ENCODE measurements at regions not wholly inside any gene's neighbourhood (a gene's known extent, or its start where the extent isn't known, plus 50 kb on each side); places are given as distances from the start of the nearest gene placed in this dataset.

DNA sequence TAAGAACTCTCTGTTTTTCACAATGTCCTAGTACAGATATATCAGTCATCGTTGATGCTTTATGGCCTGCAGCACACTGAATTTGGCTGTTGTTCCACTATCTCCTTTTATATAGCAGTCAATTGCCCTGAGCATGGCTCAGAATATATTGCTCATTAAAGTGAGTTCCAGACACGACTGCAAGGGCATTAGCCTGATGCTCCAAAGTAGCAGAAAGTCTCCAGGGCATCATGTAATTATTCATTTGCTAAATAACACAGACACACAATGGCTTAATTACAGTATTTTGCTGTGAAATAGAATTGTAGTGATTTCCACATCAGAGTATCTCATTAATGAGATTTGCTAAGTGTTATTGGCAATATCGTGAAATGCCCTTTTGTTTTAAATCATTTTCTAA is 1167.5 kb downstream of the AACS start:
- TF ChIP-seq RAD21 (conservative IDR thresholded peaks at IDR 0.05) = no peak
- TF ChIP-seq, protein P1, sequence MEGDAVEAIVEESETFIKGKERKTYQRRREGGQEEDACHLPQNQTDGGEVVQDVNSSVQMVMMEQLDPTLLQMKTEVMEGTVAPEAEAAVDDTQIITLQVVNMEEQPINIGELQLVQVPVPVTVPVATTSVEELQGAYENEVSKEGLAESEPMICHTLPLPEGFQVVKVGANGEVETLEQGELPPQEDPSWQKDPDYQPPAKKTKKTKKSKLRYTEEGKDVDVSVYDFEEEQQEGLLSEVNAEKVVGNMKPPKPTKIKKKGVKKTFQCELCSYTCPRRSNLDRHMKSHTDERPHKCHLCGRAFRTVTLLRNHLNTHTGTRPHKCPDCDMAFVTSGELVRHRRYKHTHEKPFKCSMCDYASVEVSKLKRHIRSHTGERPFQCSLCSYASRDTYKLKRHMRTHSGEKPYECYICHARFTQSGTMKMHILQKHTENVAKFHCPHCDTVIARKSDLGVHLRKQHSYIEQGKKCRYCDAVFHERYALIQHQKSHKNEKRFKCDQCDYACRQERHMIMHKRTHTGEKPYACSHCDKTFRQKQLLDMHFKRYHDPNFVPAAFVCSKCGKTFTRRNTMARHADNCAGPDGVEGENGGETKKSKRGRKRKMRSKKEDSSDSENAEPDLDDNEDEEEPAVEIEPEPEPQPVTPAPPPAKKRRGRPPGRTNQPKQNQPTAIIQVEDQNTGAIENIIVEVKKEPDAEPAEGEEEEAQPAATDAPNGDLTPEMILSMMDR (IDR thresholded peaks at IDR 0.05; ENCODE audit: poor library complexity, severe bottlenecking) = no peak
- no peak for TF ChIP-seq MXI1 (conservative IDR thresholded peaks at IDR 0.05; ENCODE audit: poor library complexity, severe bottlenecking)
- TF ChIP-seq EZH2 (IDR thresholded peaks at IDR 0.05; ENCODE audit: borderline replicate concordance, insufficient read depth, low read length, poor library complexity, severe bottlenecking) = no peak
- no peak for TF ChIP-seq POLR2AphosphoS5 (IDR thresholded peaks at IDR 0.05)
- TF ChIP-seq TAF1 (IDR thresholded peaks at IDR 0.05; ENCODE audit: low read depth) = no peak
- no peak for TF ChIP-seq SMC3 (conservative IDR thresholded peaks at IDR 0.05; ENCODE audit: poor library complexity)
- TF ChIP-seq EP300 (conservative IDR thresholded peaks at IDR 0.05; ENCODE audit: poor library complexity, severe bottlenecking) = no peak
- TF ChIP-seq, protein P2, sequence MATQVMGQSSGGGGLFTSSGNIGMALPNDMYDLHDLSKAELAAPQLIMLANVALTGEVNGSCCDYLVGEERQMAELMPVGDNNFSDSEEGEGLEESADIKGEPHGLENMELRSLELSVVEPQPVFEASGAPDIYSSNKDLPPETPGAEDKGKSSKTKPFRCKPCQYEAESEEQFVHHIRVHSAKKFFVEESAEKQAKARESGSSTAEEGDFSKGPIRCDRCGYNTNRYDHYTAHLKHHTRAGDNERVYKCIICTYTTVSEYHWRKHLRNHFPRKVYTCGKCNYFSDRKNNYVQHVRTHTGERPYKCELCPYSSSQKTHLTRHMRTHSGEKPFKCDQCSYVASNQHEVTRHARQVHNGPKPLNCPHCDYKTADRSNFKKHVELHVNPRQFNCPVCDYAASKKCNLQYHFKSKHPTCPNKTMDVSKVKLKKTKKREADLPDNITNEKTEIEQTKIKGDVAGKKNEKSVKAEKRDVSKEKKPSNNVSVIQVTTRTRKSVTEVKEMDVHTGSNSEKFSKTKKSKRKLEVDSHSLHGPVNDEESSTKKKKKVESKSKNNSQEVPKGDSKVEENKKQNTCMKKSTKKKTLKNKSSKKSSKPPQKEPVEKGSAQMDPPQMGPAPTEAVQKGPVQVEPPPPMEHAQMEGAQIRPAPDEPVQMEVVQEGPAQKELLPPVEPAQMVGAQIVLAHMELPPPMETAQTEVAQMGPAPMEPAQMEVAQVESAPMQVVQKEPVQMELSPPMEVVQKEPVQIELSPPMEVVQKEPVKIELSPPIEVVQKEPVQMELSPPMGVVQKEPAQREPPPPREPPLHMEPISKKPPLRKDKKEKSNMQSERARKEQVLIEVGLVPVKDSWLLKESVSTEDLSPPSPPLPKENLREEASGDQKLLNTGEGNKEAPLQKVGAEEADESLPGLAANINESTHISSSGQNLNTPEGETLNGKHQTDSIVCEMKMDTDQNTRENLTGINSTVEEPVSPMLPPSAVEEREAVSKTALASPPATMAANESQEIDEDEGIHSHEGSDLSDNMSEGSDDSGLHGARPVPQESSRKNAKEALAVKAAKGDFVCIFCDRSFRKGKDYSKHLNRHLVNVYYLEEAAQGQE (IDR thresholded peaks at IDR 0.05; ENCODE audit: borderline replicate concordance) = no peak
